DOHH2 (cell line): ENCODE measurements at regions not wholly inside any gene's neighbourhood (a gene's known extent, or its start where the extent isn't known, plus 50 kb on each side); places are given as distances from the start of the nearest gene placed in this dataset.

ENCODE experiments used
- CTCF ChIP-seq: fragments of 200-600 bp; sonication (generic); IDR thresholded peaks from one replicate; pipeline ENCODE4 v1.5.1; 2014; ENCODE audit warnings: antibody characterized with exemption, mild to moderate bottlenecking, low read depth, low read length; ENCODE audit not compliant: poor library complexity, severe bottlenecking
- EZH2phosphoT487 ChIP-seq: fragments of 200-600 bp; sonication (generic); IDR thresholded peaks from 2 replicates; pipeline ENCODE4 v1.6.1; 2017; ENCODE audit warnings: borderline replicate concordance, mild to moderate bottlenecking, antibody characterized with exemption, low read length, moderate library complexity, mixed read lengths

GRCh38 chrX:64571011-64571410 is 175.8 kb upstream of the MTMR8 start:
- TF ChIP-seq CTCF, result no peak
- no peak for TF ChIP-seq EZH2phosphoT487
